ENCODE measurements at regions not wholly inside any gene's neighbourhood (a gene's known extent, or its start where the extent isn't known, plus 50 kb on each side); places are given as distances from the start of the nearest gene placed in this dataset.

DNA sequence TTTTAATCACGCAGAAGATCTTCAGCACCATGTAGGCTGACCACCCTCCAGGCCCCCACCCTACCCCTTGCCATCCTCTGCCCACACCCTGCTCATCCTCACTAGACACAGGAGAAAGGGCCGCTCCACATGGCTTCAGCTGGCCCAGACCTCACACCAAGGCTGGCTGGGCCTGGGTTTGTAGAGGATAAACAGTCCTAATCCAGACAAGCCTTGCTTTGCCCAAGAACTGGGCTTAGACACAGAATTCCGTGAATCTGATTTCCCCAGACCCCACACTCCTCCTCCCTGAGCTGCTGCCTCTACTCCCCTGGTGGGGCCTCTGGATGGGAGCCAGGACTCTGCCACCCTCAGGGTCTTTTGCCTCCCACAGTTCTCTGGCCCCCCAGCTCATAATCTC lies 185.3 kb downstream of the CYP26B1 start:
- TF ChIP-seq, protein P1, sequence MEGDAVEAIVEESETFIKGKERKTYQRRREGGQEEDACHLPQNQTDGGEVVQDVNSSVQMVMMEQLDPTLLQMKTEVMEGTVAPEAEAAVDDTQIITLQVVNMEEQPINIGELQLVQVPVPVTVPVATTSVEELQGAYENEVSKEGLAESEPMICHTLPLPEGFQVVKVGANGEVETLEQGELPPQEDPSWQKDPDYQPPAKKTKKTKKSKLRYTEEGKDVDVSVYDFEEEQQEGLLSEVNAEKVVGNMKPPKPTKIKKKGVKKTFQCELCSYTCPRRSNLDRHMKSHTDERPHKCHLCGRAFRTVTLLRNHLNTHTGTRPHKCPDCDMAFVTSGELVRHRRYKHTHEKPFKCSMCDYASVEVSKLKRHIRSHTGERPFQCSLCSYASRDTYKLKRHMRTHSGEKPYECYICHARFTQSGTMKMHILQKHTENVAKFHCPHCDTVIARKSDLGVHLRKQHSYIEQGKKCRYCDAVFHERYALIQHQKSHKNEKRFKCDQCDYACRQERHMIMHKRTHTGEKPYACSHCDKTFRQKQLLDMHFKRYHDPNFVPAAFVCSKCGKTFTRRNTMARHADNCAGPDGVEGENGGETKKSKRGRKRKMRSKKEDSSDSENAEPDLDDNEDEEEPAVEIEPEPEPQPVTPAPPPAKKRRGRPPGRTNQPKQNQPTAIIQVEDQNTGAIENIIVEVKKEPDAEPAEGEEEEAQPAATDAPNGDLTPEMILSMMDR (IDR thresholded peaks at IDR 0.05; ENCODE audit: insufficient read depth, low read length) = no peak
- no peak for TF ChIP-seq REST (IDR thresholded peaks at IDR 0.05; ENCODE audit: insufficient replicate concordance, low read depth)
- no peak for TF ChIP-seq GABPA (IDR thresholded peaks at IDR 0.05; ENCODE audit: low read depth)

Data from HL-60 (cell line).